ENCODE measurements at regions not wholly inside any gene's neighbourhood (a gene's known extent, or its start where the extent isn't known, plus 50 kb on each side); places are given as distances from the start of the nearest gene placed in this dataset.
"Not testable (repeated sequence)": the region's sequence is repeated elsewhere in the genome, so short reads cannot be mapped to it uniquely, and the experiment has no call there.

DNA sequence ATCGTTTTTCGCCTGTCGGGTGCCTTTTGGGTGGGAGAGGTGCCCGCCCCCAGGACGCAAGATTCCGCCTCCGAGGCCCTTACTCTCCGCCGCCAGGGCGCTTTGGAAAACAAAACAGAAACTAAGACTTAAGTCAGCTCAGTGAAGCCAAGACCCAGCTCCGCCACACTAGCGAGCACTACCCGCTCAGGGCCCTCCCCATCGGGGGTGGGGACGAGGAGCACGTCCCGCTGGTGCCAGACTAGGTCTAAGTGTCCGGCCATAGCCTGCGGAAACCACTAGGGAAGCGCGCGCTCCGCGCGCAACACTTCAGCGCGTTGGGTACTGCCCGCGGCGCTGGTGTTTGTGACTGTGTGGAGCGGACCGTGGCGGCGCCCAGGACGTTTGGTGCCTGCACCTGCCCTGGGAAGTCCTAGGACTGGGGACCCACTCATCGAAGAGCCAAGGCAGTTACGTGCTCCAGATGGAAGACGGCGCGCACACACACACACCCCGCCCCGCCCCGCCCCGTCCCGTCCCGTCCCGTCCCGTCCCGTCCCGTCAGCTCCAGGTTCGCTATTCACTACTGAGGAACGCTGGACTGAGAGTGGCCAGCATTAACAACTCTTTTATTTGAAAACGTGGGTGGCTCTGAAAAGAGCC, 57.6 kb upstream of the BOLA1 start:
- POLR2A ChIA-PET; H3K9ac ChIP-seq (replicated peaks; ENCODE audit: extremely low read depth, insufficient read depth, low read length); H3K27ac ChIP-seq (ENCODE audit: insufficient read depth, low read depth, low read length); dilution Hi-C loops (cut with MboI; ENCODE audit: extremely low pct_ligation_motif_present, low sequenced_read_pairs); H2AFZ ChIP-seq (ENCODE audit: low read depth, low read length); DNase-seq (ENCODE audit: low read depth, low spot score); H3K27me3 ChIP-seq (ENCODE audit: control insufficient read depth in 2 of 2, insufficient read depth in 2 of 2, low read length in 2 of 2); H3K4me2 ChIP-seq (ENCODE audit: insufficient read depth, low read length); CTCF ChIA-PET; H3K9me3 ChIP-seq (replicated peaks; ENCODE audit: control insufficient read depth, insufficient read depth, low read length); H4K20me1 ChIP-seq (replicated peaks; ENCODE audit: control insufficient read depth, extremely low read depth, insufficient read depth, low read length); FAIRE-seq; H3K36me3 ChIP-seq (ENCODE audit: control insufficient read depth in 2 of 2, extremely low read depth in 1 of 2, insufficient read depth in 2 of 2, low read length in 2 of 2); H3K9me1 ChIP-seq (replicated peaks; ENCODE audit: control insufficient read depth, extremely low read depth, insufficient read depth, low read length); H3K4me3 ChIP-seq (replicated peaks in 1 of 3; ENCODE audit: insufficient read depth in 1 of 3, low read depth in 1 of 3, low read length in 3 of 3); intact Hi-C loops (cut with micrococcal nuclease): not testable (repeated sequence)
- TSS peak; percentile 16 for BruUV-seq (replicated peaks)
- peaks cover 12% of the 10 kb centered on the region for H3K4me1 ChIP-seq (ENCODE audit: control insufficient read depth, extremely low read depth, insufficient read depth, low read length)
- H3K79me2 ChIP-seq (ENCODE audit: control insufficient read depth, insufficient read depth, low read length) = peaks cover 11% of the 10 kb centered on the region

DNA sequence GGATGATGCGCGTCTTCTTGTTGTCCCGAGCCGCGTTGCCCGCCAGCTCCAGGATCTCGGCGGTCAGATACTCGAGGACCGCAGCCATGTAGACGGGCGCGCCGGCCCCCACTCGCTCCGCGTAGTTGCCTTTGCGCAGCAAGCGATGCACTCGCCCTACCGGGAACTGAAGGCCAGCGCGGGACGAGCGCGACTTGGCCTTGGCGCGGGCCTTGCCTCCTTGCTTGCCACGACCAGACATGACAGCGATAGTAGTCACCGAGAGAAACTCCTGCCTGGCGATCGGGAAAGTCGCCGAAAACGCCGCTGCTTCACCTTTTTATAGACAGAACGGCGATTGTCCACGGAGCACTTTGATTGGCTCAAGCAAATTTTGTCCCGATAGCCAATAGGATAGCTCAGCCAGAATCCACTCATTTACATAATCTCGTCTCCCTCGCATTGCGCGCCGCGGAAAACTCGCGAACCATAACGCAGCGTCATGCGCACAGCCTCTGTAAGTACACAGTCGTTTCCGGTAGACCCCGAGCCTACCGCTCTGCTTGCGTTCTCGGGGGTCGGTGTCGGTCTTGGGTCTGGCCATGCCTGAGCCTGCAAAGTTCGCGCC, 56.8 kb upstream of the BOLA1 start:
- H3K4me1 ChIP-seq (ENCODE audit: control insufficient read depth, extremely low read depth, insufficient read depth, low read length) = peaks cover 12% of the 10 kb centered on the region
- H3K79me2 ChIP-seq (ENCODE audit: control insufficient read depth, insufficient read depth, low read length) = peaks cover 11% of the 10 kb centered on the region
- H3K27me3 ChIP-seq (ENCODE audit: control insufficient read depth in 2 of 2, insufficient read depth in 2 of 2, low read length in 2 of 2); H3K4me2 ChIP-seq (ENCODE audit: insufficient read depth, low read length); intact Hi-C loops (cut with micrococcal nuclease); CTCF ChIA-PET; dilution Hi-C loops (cut with MboI; ENCODE audit: extremely low pct_ligation_motif_present, low sequenced_read_pairs); H4K20me1 ChIP-seq (replicated peaks; ENCODE audit: control insufficient read depth, extremely low read depth, insufficient read depth, low read length); DNase-seq (ENCODE audit: low read depth, low spot score); H3K36me3 ChIP-seq (ENCODE audit: control insufficient read depth in 2 of 2, extremely low read depth in 1 of 2, insufficient read depth in 2 of 2, low read length in 2 of 2); H3K9me3 ChIP-seq (replicated peaks; ENCODE audit: control insufficient read depth, insufficient read depth, low read length); H3K9ac ChIP-seq (replicated peaks; ENCODE audit: extremely low read depth, insufficient read depth, low read length); H3K27ac ChIP-seq (ENCODE audit: insufficient read depth, low read depth, low read length); H2AFZ ChIP-seq (ENCODE audit: low read depth, low read length); H3K9me1 ChIP-seq (replicated peaks; ENCODE audit: control insufficient read depth, extremely low read depth, insufficient read depth, low read length); H3K4me3 ChIP-seq (replicated peaks in 1 of 3; ENCODE audit: insufficient read depth in 1 of 3, low read depth in 1 of 3, low read length in 3 of 3): not testable (repeated sequence)
- BruUV-seq (replicated peaks) = TSS peak; percentile 70
- POLR2A ChIA-PET = interaction anchor here (1.7 kb wide), 1 partner anchor 45 kb away, joined by 20 read pairs; a partner anchor contains a TSS
- peak; percentile 100 for FAIRE-seq

All from endothelial cell of umbilical vein (primary cell).